ENCODE measurements at regions not wholly inside any gene's neighbourhood (a gene's known extent, or its start where the extent isn't known, plus 50 kb on each side); places are given as distances from the start of the nearest gene placed in this dataset.

DNA sequence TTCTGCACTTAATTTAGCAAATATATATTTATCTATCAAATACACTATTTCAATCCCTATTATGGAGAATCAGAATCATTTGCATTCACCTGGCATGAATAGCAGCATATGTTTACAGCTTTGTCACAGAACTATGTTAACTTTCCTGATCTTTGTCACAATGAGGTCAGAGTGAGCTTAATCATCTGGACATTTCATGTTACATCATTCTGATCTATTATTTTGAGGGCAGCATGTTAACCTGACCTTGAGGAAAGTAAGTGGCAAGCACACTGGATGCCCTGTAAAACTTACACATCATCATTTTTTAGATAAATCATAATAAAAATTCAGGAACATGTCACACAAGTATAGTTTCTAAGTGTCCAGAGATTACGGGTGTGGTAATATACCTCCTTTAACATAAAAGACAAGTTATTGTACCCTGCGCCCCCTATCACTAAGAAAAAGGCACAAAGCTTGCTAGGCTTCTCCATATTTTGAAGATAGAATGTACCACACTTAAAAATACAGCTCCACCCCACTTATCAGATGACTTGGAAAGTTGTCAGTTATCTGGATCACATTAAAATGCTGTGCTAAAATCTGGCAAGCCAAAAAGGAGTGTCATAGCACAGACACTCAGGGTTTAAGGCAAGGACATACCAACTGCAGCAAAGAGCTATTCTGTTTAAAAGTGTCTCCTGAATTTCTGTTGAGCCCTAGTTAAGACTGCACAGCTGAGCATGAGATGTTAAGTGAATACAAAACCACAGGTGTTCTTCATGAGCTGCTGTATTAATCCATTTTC, 182.7 kb upstream of the FAT4 start:
- no peak for DNase-seq
- Histone ChIP-seq H3K9me3 (no peaks in the 10 kb centered on the region), H3K36me3 (ENCODE audit: low read depth, missing control alignments) (no peaks in the 10 kb centered on the region), H3K4me1 (no peaks in the 10 kb centered on the region), H3K4me3 (no peak overlapping the region), H3K27me3 (no peaks in the 10 kb centered on the region), H3K27ac (no peak overlapping the region)
- WGBS, 2 donors = 82 to 87% methylated on average over 2 of the region's 2 CpGs
- intact Hi-C loops (cut with DNase I; ENCODE audit: low total_unique reads) = no loop called here
- TF ChIP-seq CTCF (IDR thresholded peaks at IDR 0.05) = no peak
- no peak for TF ChIP-seq POLR2A (IDR thresholded peaks at IDR 0.05)

- Histone ChIP-seq H3K27ac (peak overlapping the region in 1 of 2 donors; percentile 21), H3K36me3 (ENCODE audit: low read depth, missing control alignments) (no peaks in the 10 kb centered on the region), H3K27me3 (no peaks in the 10 kb centered on the region), H3K9me3 (no peaks in the 10 kb centered on the region), H3K4me3 (no peak overlapping the region), H3K4me1 (peaks cover 3% of the 10 kb centered on the region)
- TF ChIP-seq CTCF (IDR thresholded peaks at IDR 0.05) (no peak), POLR2A (IDR thresholded peaks at IDR 0.05) (no peak)
- 19 to 31% methylated on average over 3 of the region's 3 CpGs for WGBS, 2 donors
- intact Hi-C loops (cut with DNase I; ENCODE audit: low total_unique reads) = no loop called here
- DNase-seq = no peak
These were observed 189.5 kb upstream of the FAT4 start for GRCh38 chr4:125125276-125125675.

DNA sequence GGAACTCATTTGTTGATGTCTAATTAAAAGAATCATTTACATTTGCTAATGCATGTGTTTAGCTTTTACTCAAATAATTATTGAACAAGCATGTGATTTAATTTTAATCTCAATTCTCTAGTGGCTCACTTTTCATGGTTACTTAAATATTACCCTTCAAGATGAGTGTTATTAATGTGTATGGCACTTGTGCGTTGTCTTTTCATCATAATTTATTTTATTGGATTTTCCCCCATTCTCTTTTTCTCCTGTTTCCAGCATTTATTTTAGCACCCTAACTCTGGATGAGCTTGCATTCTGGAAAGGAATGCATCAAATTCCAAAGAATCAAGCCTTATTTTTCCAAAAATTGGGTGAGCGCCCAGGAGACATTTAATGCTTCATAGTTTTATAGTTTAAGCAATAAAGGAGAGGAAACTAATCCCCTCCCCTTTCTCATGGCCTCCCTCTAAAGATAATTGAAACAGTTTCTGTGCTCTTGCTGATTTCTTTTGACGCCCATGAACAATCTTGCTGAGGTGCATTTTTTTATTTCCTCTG, 191.1 kb upstream of the FAT4 start:
- Histone ChIP-seq H3K36me3 (ENCODE audit: low read depth, missing control alignments) (no peaks in the 10 kb centered on the region), H3K9me3 (no peaks in the 10 kb centered on the region), H3K4me1 (peaks cover 3% of the 10 kb centered on the region), H3K27ac (no peak overlapping the region), H3K4me3 (no peak overlapping the region), H3K27me3 (no peaks in the 10 kb centered on the region)
- intact Hi-C loops (cut with DNase I; ENCODE audit: low total_unique reads) = no loop called here
- no peak for DNase-seq
- 60 to 65% methylated on average over 3 of the region's 3 CpGs for WGBS, 2 donors
- TF ChIP-seq CTCF (IDR thresholded peaks at IDR 0.05) (no peak), POLR2A (IDR thresholded peaks at IDR 0.05) (no peak)

- Histone ChIP-seq H3K9me3 (no peaks in the 10 kb centered on the region), H3K4me1 (peaks cover 3% of the 10 kb centered on the region), H3K36me3 (ENCODE audit: low read depth, missing control alignments) (no peaks in the 10 kb centered on the region), H3K4me3 (no peak overlapping the region), H3K27me3 (no peaks in the 10 kb centered on the region), H3K27ac (no peak overlapping the region)
- intact Hi-C loops (cut with DNase I; ENCODE audit: low total_unique reads) = no loop called here
- no peak for TF ChIP-seq POLR2A (IDR thresholded peaks at IDR 0.05)
- TF ChIP-seq CTCF (IDR thresholded peaks at IDR 0.05) = no peak
- no peak for DNase-seq
These were observed 193.2 kb upstream of the FAT4 start for GRCh38 chr4:125121581-125121980.

- TF ChIP-seq POLR2A (IDR thresholded peaks at IDR 0.05) (no peak), CTCF (IDR thresholded peaks at IDR 0.05) (no peak)
- WGBS, 2 donors = 70 to 74% methylated on average over 1 of the region's 1 CpG
- no peak for DNase-seq
- intact Hi-C loops (cut with DNase I; ENCODE audit: low total_unique reads) = no loop called here
- Histone ChIP-seq H3K4me3 (no peak overlapping the region), H3K9me3 (no peaks in the 10 kb centered on the region), H3K27ac (no peak overlapping the region), H3K27me3 (no peaks in the 10 kb centered on the region), H3K4me1 (no peaks in the 10 kb centered on the region), H3K36me3 (ENCODE audit: low read depth, missing control alignments) (no peaks in the 10 kb centered on the region)
These were observed 198.3 kb upstream of the FAT4 start for GRCh38 chr4:125116431-125116830.

All from testis (tissue), 2 donors.